OCI-LY3 (cell line): ENCODE measurements at regions not wholly inside any gene's neighbourhood (a gene's known extent, or its start where the extent isn't known, plus 50 kb on each side); places are given as distances from the start of the nearest gene placed in this dataset.

Experiments used
- H2AFZ ChIP-seq: fragments of 200-600, 300-600 bp; shearing (Covaris generic); 2 replicates; pipeline ENCODE4 v1.6.0; 2014; ENCODE audit warnings: antibody characterized with exemption, low read depth, low read length
- H3K27ac ChIP-seq: fragments of 200-600, 300-600 bp; sonication (generic); 2 replicates; pipeline ENCODE4 v1.5.1; 2014; ENCODE audit warnings: mild to moderate bottlenecking, low read length, moderate library complexity, mixed read lengths
- H3K27me3 ChIP-seq: fragments of 200-600, 300-600 bp; sonication (generic); 2 replicates; pipeline ENCODE4 v1.6.1; 2014; ENCODE audit warnings: low read depth, low read length, mixed read lengths
- H3K36me3 ChIP-seq: fragments of 200-600, 300-600 bp; sonication (generic); replicated peaks from 2 replicates; pipeline ENCODE3; 2014; ENCODE audit warnings: low read depth, low read length, mixed read lengths
- H3K4me1 ChIP-seq: fragments of 300-600, 200-600 bp; sonication (generic); 2 replicates; pipeline ENCODE4 v1.6.1; 2014; ENCODE audit warnings: low read length, mixed read lengths
- H3K4me2 ChIP-seq: fragments of 200-600, 300-600 bp; sonication (generic); 2 replicates; pipeline ENCODE4 v1.6.1; 2014; ENCODE audit warnings: low read length, mixed read lengths
- H3K4me3 ChIP-seq: fragments of 300-600, 200-600 bp; sonication (generic); 2 replicates; pipeline ENCODE4 v1.5.1; 2014; ENCODE audit warnings: antibody characterized with exemption, mild to moderate bottlenecking, low read length, moderate library complexity
- H3K79me2 ChIP-seq: fragments of 300-600, 200-600 bp; shearing (Covaris generic); 2 replicates; pipeline ENCODE4 v1.6.1; 2014; ENCODE audit warnings: mild to moderate bottlenecking, low read length, mixed read lengths
- H3K9ac ChIP-seq: fragments of 300-600, 200-600 bp; shearing (Covaris generic); 2 replicates; pipeline ENCODE4 v1.6.0; 2014; ENCODE audit warnings: mild to moderate bottlenecking, low read length, moderate library complexity
- H3K9me3 ChIP-seq: fragments of 200-600, 300-600 bp; shearing (Covaris generic); 2 replicates; pipeline ENCODE4 v1.6.1; 2014; ENCODE audit warnings: low read length, mixed read lengths; ENCODE audit not compliant: insufficient read depth
- H4K20me1 ChIP-seq: fragments of 200-600, 300-600 bp; sonication (generic); 2 replicates; pipeline ENCODE4 v1.6.1; 2016; ENCODE audit warnings: low read length, mixed read lengths; ENCODE audit not compliant: insufficient read depth
- EZH2phosphoT487 ChIP-seq: fragments of 200-600 bp; shearing (Covaris generic); IDR thresholded peaks from 2 replicates; pipeline ENCODE4 v1.6.1; 2018; ENCODE audit warnings: antibody characterized with exemption, mixed run types, low read depth
- TF ChIP-seq, protein P1 (sequence below): fragments of 200-600, 300-600 bp; sonication (generic); IDR thresholded peaks from 2 replicates; pipeline ENCODE4 v1.5.1; 2014; ENCODE audit warnings: antibody characterized with exemption, low read length, low read depth

DNA sequence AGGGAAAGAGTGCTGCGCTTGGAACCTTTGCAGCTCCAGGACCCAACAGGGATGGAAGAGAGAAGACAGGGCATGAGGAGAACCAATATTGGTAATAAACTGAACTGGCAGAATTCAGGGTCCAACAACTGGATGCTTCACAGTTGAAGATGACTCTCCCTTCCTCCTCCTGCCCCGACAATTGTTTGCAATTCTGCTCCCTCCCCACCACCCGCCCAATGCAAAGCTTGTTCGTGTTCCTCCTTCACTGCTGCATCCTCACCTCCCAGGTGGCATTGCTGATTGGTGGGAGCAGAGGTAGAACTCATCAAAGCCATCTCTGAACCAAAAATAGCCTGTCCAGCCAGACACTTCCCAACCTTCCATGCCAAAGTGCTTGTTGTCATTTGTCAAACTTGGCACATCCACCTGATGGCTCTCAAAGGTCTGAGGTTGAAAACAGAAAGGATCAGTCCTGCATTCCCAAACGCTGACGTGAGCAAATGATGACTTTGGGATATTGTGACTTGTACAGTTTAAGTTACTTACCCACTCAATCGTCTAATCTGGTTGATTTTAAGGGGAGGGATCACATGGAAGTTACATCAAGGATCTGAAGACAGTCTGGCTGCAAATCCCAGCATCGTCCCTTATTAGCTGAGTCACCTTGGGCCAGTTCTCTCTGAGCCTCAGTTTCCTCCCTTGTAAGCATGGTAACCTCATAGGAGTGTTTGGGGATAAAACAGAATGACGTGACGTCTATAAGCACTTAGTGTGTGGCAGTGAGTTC is 242.6 kb upstream of the CRY1 start:
- H4K20me1 ChIP-seq, result no peaks in the 10 kb centered on the region
- H3K9ac ChIP-seq, result no peak overlapping the region
- H3K79me2 ChIP-seq, result no peaks in the 10 kb centered on the region
- TF ChIP-seq EZH2phosphoT487, result no peak
- TF ChIP-seq, protein P1, sequence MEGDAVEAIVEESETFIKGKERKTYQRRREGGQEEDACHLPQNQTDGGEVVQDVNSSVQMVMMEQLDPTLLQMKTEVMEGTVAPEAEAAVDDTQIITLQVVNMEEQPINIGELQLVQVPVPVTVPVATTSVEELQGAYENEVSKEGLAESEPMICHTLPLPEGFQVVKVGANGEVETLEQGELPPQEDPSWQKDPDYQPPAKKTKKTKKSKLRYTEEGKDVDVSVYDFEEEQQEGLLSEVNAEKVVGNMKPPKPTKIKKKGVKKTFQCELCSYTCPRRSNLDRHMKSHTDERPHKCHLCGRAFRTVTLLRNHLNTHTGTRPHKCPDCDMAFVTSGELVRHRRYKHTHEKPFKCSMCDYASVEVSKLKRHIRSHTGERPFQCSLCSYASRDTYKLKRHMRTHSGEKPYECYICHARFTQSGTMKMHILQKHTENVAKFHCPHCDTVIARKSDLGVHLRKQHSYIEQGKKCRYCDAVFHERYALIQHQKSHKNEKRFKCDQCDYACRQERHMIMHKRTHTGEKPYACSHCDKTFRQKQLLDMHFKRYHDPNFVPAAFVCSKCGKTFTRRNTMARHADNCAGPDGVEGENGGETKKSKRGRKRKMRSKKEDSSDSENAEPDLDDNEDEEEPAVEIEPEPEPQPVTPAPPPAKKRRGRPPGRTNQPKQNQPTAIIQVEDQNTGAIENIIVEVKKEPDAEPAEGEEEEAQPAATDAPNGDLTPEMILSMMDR, result no peak
- H3K4me2 ChIP-seq, result no peak overlapping the region
- peaks cover 28% of the 10 kb centered on the region for H3K27me3 ChIP-seq
- H3K27ac ChIP-seq, result no peak overlapping the region
- H3K4me1 ChIP-seq, result no peaks in the 10 kb centered on the region
- H3K4me3 ChIP-seq, result no peak overlapping the region
- H3K9me3 ChIP-seq, result no peaks in the 10 kb centered on the region
- no peak overlapping the region for H2AFZ ChIP-seq
- no peaks in the 10 kb centered on the region for H3K36me3 ChIP-seq

DNA sequence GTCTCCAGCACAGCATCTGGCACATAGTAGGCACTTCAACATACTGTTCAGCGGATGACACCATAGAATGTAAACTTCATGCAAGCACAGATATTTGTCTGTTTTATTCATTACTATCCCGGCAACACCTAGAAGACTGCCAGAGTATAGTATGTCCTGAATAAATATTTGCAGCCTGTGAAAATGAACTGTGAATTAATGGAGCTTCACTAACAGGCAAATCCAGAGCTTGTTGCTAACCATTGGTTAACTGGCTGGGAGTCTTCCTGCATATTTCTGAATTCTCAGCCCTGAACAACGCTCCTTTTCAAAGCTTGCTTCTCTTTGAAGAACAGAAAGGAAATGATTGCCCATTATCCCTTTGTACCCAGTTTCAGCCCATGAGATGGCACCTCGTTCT is 243.3 kb upstream of the CRY1 start:
- H3K79me2 ChIP-seq, result no peaks in the 10 kb centered on the region
- no peaks in the 10 kb centered on the region for H3K9me3 ChIP-seq
- H2AFZ ChIP-seq, result no peak overlapping the region
- TF ChIP-seq, protein P1, result no peak
- no peak for TF ChIP-seq EZH2phosphoT487
- H3K4me3 ChIP-seq, result no peak overlapping the region
- H4K20me1 ChIP-seq, result no peaks in the 10 kb centered on the region
- no peaks in the 10 kb centered on the region for H3K4me1 ChIP-seq
- H3K27ac ChIP-seq, result no peak overlapping the region
- peaks cover 26% of the 10 kb centered on the region for H3K27me3 ChIP-seq
- H3K9ac ChIP-seq, result no peak overlapping the region
- no peak overlapping the region for H3K4me2 ChIP-seq
- H3K36me3 ChIP-seq, result no peaks in the 10 kb centered on the region

DNA sequence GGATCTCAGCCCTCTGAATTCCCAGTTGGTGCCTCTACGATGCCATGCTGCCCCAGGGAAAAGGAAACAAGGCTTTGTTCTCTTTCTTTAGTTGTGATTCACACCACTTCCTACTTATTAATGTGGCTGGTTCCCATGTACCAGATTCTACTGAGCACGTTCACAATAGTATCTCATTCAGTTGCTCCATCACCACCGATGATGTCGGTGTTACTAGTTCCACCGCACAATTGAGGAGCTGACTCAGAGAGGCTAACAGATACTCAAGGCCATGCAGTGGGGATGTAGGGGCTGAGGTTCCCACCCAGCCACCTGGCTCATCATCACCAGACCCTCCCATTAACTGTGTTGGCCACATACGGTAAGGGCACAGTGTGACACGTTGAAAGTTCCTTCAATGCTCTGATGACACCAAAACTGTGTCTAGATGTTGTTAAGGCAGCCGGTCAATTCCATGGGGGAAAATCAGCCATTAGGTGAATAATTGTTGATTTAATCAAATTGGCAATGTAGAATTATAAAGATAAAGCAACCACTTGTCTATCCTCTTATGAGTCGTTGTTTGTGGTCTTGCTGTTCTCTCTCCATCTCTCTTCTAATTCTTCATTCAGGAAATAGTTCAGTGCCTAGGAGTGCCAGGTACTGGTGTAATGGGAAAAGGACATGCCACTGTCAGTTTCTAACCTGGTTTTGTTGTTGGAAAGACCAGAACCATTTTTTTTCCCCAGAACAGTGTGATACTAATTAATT is 244.2 kb upstream of the CRY1 start:
- H2AFZ ChIP-seq, result no peak overlapping the region
- H3K36me3 ChIP-seq, result no peaks in the 10 kb centered on the region
- no peaks in the 10 kb centered on the region for H3K9me3 ChIP-seq
- H3K79me2 ChIP-seq, result no peaks in the 10 kb centered on the region
- no peak overlapping the region for H3K27ac ChIP-seq
- H3K4me3 ChIP-seq, result no peak overlapping the region
- peaks cover 26% of the 10 kb centered on the region for H3K27me3 ChIP-seq
- no peak for TF ChIP-seq EZH2phosphoT487
- H4K20me1 ChIP-seq, result no peaks in the 10 kb centered on the region
- H3K4me2 ChIP-seq, result no peak overlapping the region
- H3K4me1 ChIP-seq, result no peaks in the 10 kb centered on the region
- H3K9ac ChIP-seq, result no peak overlapping the region

DNA sequence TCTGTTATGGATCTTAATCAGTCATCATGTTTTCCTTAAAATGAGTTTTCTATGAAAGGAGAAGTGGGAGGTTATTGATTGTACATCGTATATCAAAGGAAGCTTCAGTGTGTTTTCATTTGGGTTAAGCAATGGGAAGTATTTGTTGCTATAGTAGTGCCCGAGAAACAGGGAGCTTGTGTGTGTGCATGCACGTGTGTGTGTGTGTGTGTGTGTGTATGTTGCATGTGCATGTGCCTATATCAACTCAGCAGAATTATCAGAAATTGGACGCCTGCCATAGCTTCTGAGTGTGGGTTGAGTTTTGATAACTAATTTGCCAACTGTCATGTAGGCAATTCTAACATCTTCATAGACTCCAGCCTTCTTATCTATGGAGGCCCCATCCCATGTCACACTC is 246.1 kb upstream of the CRY1 start:
- H3K27me3 ChIP-seq, result peaks cover 26% of the 10 kb centered on the region
- no peak overlapping the region for H3K4me2 ChIP-seq
- no peak overlapping the region for H3K27ac ChIP-seq
- H2AFZ ChIP-seq, result no peak overlapping the region
- H4K20me1 ChIP-seq, result no peaks in the 10 kb centered on the region
- no peaks in the 10 kb centered on the region for H3K79me2 ChIP-seq
- no peak overlapping the region for H3K4me3 ChIP-seq
- no peaks in the 10 kb centered on the region for H3K9me3 ChIP-seq
- no peaks in the 10 kb centered on the region for H3K36me3 ChIP-seq
- no peak overlapping the region for H3K9ac ChIP-seq
- TF ChIP-seq, protein P1, result no peak
- TF ChIP-seq EZH2phosphoT487, result no peak
- no peaks in the 10 kb centered on the region for H3K4me1 ChIP-seq
